Amygdala (tissue), 56 donors: ENCODE measurements at regions not wholly inside any gene's neighbourhood (a gene's known extent, or its start where the extent isn't known, plus 50 kb on each side); places are given as distances from the start of the nearest gene placed in this dataset.
"Not testable (repeated sequence)": the region's sequence is repeated elsewhere in the genome, so short reads cannot be mapped to it uniquely, and the experiment has no call there.

Experiments used
- DNase-seq, 56 donors: peaks; one replicate each; lab custom pipeline; 2025; lab: John Stamatoyannopoulos, UW

- DNase-seq: no peak
Observed at GRCh38 chr3:95311272-95311671, 1248.4 kb downstream of the NSUN3 start.

- DNase-seq: no peak
Observed at GRCh38 chr3:95312650-95313049, 1249.8 kb downstream of the NSUN3 start.

GRCh38 chr3:95319921-95320494, 1257.1 kb downstream of the NSUN3 start:
- DNase-seq: no peak

- DNase-seq: no peak
Observed at GRCh38 chr3:95327478-95327877, 1264.6 kb downstream of the NSUN3 start.

- no peak for DNase-seq
Observed at GRCh38 chr3:95333826-95334225, 1271.0 kb downstream of the NSUN3 start.

GRCh38 chr3:95334461-95334860, 1271.6 kb downstream of the NSUN3 start:
- no peak for DNase-seq

GRCh38 chr3:95335517-95335916, 1272.7 kb downstream of the NSUN3 start:
- no peak for DNase-seq

GRCh38 chr3:95338446-95338845, 1275.6 kb downstream of the NSUN3 start:
- no peak for DNase-seq

GRCh38 chr3:95341314-95341713, 1278.5 kb downstream of the NSUN3 start:
- DNase-seq: no peak

- no peak for DNase-seq
Observed at GRCh38 chr3:95343228-95343627, 1280.4 kb downstream of the NSUN3 start.

- DNase-seq: no peak
Observed at GRCh38 chr3:95343767-95344166, 1280.9 kb downstream of the NSUN3 start.

GRCh38 chr3:95347936-95348335, 1285.1 kb downstream of the NSUN3 start:
- DNase-seq: not testable (repeated sequence)

- no peak for DNase-seq
Observed at GRCh38 chr3:95348879-95349278, 1286.0 kb downstream of the NSUN3 start.

GRCh38 chr3:95350049-95350448, 1287.2 kb downstream of the NSUN3 start:
- no peak for DNase-seq

- no peak for DNase-seq
Observed at GRCh38 chr3:95351158-95351557, 1288.3 kb downstream of the NSUN3 start.

GRCh38 chr3:95352471-95352870, 1289.6 kb downstream of the NSUN3 start:
- DNase-seq: no peak

- no peak for DNase-seq
Observed at GRCh38 chr3:95354489-95354888, 1291.6 kb downstream of the NSUN3 start.

GRCh38 chr3:95356764-95357501, 1294.1 kb downstream of the NSUN3 start:
- DNase-seq: no peak

GRCh38 chr3:95387242-95388021, 1324.6 kb downstream of the NSUN3 start:
- no peak for DNase-seq

GRCh38 chr3:95389725-95390313, 1327.0 kb downstream of the NSUN3 start:
- no peak for DNase-seq

GRCh38 chr3:95394286-95394685, 1331.4 kb downstream of the NSUN3 start:
- no peak for DNase-seq
